ENCODE measurements at regions not wholly inside any gene's neighbourhood (a gene's known extent, or its start where the extent isn't known, plus 50 kb on each side); places are given as distances from the start of the nearest gene placed in this dataset.
"Not testable (repeated sequence)": the region's sequence is repeated elsewhere in the genome, so short reads cannot be mapped to it uniquely, and the experiment has no call there.

GRCh38 chr7:16942929-16943509 lies 61.2 kb upstream of the AGR3 start:
- no peak for DNase-seq (ENCODE audit: low read depth)
- TF ChIP-seq CTCF (IDR thresholded peaks at IDR 0.05; ENCODE audit: insufficient read depth, low read length): no peak
- H3K4me3 ChIP-seq (ENCODE audit: low read depth, low read length): no peak overlapping the region

- no peak overlapping the region for H3K4me3 ChIP-seq (ENCODE audit: low read depth, low read length)
- no peak for DNase-seq (ENCODE audit: low read depth)
- TF ChIP-seq CTCF (IDR thresholded peaks at IDR 0.05; ENCODE audit: insufficient read depth, low read length): no peak
Observed at GRCh38 chr7:16944936-16945335, 63.2 kb upstream of the AGR3 start.

- DNase-seq (ENCODE audit: low read depth): no peak
- H3K4me3 ChIP-seq (ENCODE audit: low read depth, low read length): no peak overlapping the region
- no peak for TF ChIP-seq CTCF (IDR thresholded peaks at IDR 0.05; ENCODE audit: insufficient read depth, low read length)
Observed at GRCh38 chr7:16945372-16945771, 63.6 kb upstream of the AGR3 start.

- not testable (repeated sequence) for DNase-seq (ENCODE audit: low read depth); H3K4me3 ChIP-seq (ENCODE audit: low read depth, low read length)
Observed at GRCh38 chr7:16948110-16948509, 66.3 kb upstream of the AGR3 start.

- no peak overlapping the region for H3K4me3 ChIP-seq (ENCODE audit: low read depth, low read length)
- no peak for TF ChIP-seq CTCF (IDR thresholded peaks at IDR 0.05; ENCODE audit: insufficient read depth, low read length)
- DNase-seq (ENCODE audit: low read depth): no peak
Observed at GRCh38 chr7:16951483-16952080, 69.8 kb upstream of the AGR3 start.

- no peak overlapping the region for H3K4me3 ChIP-seq (ENCODE audit: low read depth, low read length)
- DNase-seq (ENCODE audit: low read depth): no peak
- no peak for TF ChIP-seq CTCF (IDR thresholded peaks at IDR 0.05; ENCODE audit: insufficient read depth, low read length)
Observed at GRCh38 chr7:16954321-16954720, 72.5 kb upstream of the AGR3 start.

- DNase-seq (ENCODE audit: low read depth): no peak
- no peak overlapping the region for H3K4me3 ChIP-seq (ENCODE audit: low read depth, low read length)
Observed at GRCh38 chr7:16958724-16959123, 76.9 kb upstream of the AGR3 start.

More at GRCh38 chr7:16958724-16959123, 76.9 kb upstream of the AGR3 start:
- no peak for TF ChIP-seq CTCF (IDR thresholded peaks at IDR 0.05; ENCODE audit: insufficient read depth, low read length)
